ENCODE measurements at regions not wholly inside any gene's neighbourhood (a gene's known extent, or its start where the extent isn't known, plus 50 kb on each side); places are given as distances from the start of the nearest gene placed in this dataset.
"Not testable (repeated sequence)": the region's sequence is repeated elsewhere in the genome, so short reads cannot be mapped to it uniquely, and the experiment has no call there.

- no peak for DNase-seq
Observed at GRCh38 chr4:33064238-33064637, 2344.1 kb downstream of the PCDH7 start.

GRCh38 chr4:33065749-33066148 lies 2345.6 kb downstream of the PCDH7 start:
- no peak for DNase-seq

GRCh38 chr4:33067221-33067620 lies 2347.1 kb downstream of the PCDH7 start:
- no peak for DNase-seq

- DNase-seq = no peak
Observed at GRCh38 chr4:33068539-33068938, 2348.4 kb downstream of the PCDH7 start.

GRCh38 chr4:33071535-33071934 lies 2351.4 kb downstream of the PCDH7 start:
- no peak for DNase-seq

GRCh38 chr4:33072298-33073089 lies 2352.3 kb downstream of the PCDH7 start:
- no peak for DNase-seq

- DNase-seq = no peak
Observed at GRCh38 chr4:33073811-33074210, 2353.6 kb downstream of the PCDH7 start.

GRCh38 chr4:33078145-33078544 lies 2358.0 kb downstream of the PCDH7 start:
- no peak for DNase-seq

GRCh38 chr4:33080275-33080674 lies 2360.1 kb downstream of the PCDH7 start:
- no peak for DNase-seq

GRCh38 chr4:33085709-33086108 lies 2365.5 kb downstream of the PCDH7 start:
- no peak for DNase-seq

- DNase-seq = no peak
Observed at GRCh38 chr4:33086331-33086925, 2366.3 kb downstream of the PCDH7 start.

- no peak for DNase-seq
Observed at GRCh38 chr4:33088713-33089112, 2368.5 kb downstream of the PCDH7 start.

- no peak for DNase-seq
Observed at GRCh38 chr4:33090910-33091309, 2370.7 kb downstream of the PCDH7 start.

- no peak for DNase-seq
Observed at GRCh38 chr4:33091961-33092360, 2371.8 kb downstream of the PCDH7 start.

GRCh38 chr4:33104273-33104672 lies 2384.1 kb downstream of the PCDH7 start:
- no peak for DNase-seq

- DNase-seq = no peak
Observed at GRCh38 chr4:33107814-33108213, 2387.6 kb downstream of the PCDH7 start.

- DNase-seq = no peak
Observed at GRCh38 chr4:33111117-33111516, 2390.9 kb downstream of the PCDH7 start.

- no peak for DNase-seq
Observed at GRCh38 chr4:33116871-33117270, 2396.7 kb downstream of the PCDH7 start.

GRCh38 chr4:33126002-33126401 lies 2405.8 kb downstream of the PCDH7 start:
- no peak for DNase-seq

GRCh38 chr4:33130662-33131061 lies 2410.5 kb downstream of the PCDH7 start:
- not testable (repeated sequence) for DNase-seq

GRCh38 chr4:33133723-33134122 lies 2413.6 kb downstream of the PCDH7 start:
- no peak for DNase-seq

- no peak for DNase-seq
Observed at GRCh38 chr4:33134366-33134765, 2414.2 kb downstream of the PCDH7 start.

- no peak for DNase-seq
Observed at GRCh38 chr4:33149658-33150524, 2429.7 kb downstream of the PCDH7 start.

GRCh38 chr4:33150525-33150910 lies 2430.3 kb downstream of the PCDH7 start:
- DNase-seq = no peak
